ENCODE measurements at regions not wholly inside any gene's neighbourhood (a gene's known extent, or its start where the extent isn't known, plus 50 kb on each side); places are given as distances from the start of the nearest gene placed in this dataset.

DNA sequence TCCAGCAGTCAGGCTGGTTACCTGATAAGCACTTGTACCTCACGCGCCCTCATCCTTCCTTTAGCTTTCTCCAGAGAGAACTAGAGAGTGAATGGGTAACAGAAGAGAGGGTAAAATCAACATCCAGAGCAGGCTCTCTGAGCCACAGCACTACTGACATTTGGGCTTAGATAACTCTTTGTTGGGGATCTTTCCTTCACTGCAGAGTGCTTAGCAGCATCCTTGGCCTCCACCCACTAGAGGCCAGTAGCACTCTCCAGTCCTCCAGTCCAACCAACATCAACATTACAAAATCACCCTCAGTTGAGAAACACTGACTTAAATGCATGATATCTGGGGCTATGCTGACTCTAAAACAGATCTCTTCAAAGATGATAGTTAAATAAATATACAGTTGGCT is 220.7 kb downstream of the TACR3 start:
- Histone ChIP-seq H3K27ac (ENCODE audit: control insufficient read depth, insufficient read depth) (peak overlapping the region; percentile 6; the same call in 1 of the 2 replicates), H4K20me1 (ENCODE audit: control insufficient read depth, insufficient read depth) (no peaks in the 10 kb centered on the region), H3K4me3 (no peak overlapping the region), H2AFZ (ENCODE audit: control insufficient read depth, low read depth, low read length) (no peak overlapping the region), H3K79me2 (ENCODE audit: control insufficient read depth, insufficient read depth, low read length) (no peaks in the 10 kb centered on the region), H3K27me3 (replicated peaks in 1 of 2; ENCODE audit: control insufficient read depth in 2 of 2, insufficient read depth in 2 of 2, low read length in 1 of 2) (no peaks in the 10 kb centered on the region), H3K4me1 (ENCODE audit: control insufficient read depth, insufficient read depth, low read length) (peaks cover 16% of the 10 kb centered on the region), H3K4me2 (ENCODE audit: control insufficient read depth, insufficient read depth) (peak overlapping the region; percentile 66), H3K9me3 (replicated peaks; ENCODE audit: control insufficient read depth, insufficient read depth, low read length) (no peaks in the 10 kb centered on the region; the same call in 2 of the 3 replicates), H3K9ac (ENCODE audit: control insufficient read depth, insufficient read depth, low read length) (no peak overlapping the region), H3K36me3 (ENCODE audit: control insufficient read depth in 2 of 2, insufficient read depth in 2 of 2, low read length in 1 of 2) (no peaks in the 10 kb centered on the region)
- in situ Hi-C loops (cut with MboI), result no loop called here
- SMC1A ChIA-PET (ENCODE audit: uncharacterized antibody, unreplicated experiment), result no interaction called here
- CTCF ChIA-PET, result no interaction called here
- WGBS (ENCODE audit: insufficient coverage, insufficient replicate concordance, low lambda C conversion rate, missing lambda C conversion rate), result 50% methylated on average over 2 of the region's 2 CpGs
- no peak for FAIRE-seq
- DNase-seq (ENCODE audit: low read depth, low spot score), result no peak
- RAD21 ChIA-PET (ENCODE audit: unreplicated experiment), result no interaction called here
- no TSS peak for BruUV-seq (replicated peaks)
- TF ChIP-seq ZSCAN29 (IDR thresholded peaks at IDR 0.05), result no peak
- no peak for TF ChIP-seq FOXK2 (IDR thresholded peaks at IDR 0.05)
- TF ChIP-seq, protein P1, sequence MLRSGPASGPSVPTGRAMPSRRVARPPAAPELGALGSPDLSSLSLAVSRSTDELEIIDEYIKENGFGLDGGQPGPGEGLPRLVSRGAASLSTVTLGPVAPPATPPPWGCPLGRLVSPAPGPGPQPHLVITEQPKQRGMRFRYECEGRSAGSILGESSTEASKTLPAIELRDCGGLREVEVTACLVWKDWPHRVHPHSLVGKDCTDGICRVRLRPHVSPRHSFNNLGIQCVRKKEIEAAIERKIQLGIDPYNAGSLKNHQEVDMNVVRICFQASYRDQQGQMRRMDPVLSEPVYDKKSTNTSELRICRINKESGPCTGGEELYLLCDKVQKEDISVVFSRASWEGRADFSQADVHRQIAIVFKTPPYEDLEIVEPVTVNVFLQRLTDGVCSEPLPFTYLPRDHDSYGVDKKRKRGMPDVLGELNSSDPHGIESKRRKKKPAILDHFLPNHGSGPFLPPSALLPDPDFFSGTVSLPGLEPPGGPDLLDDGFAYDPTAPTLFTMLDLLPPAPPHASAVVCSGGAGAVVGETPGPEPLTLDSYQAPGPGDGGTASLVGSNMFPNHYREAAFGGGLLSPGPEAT (IDR thresholded peaks at IDR 0.05; ENCODE audit: low read depth), result no peak
- 0 out of 2 replicates have a peak, but pooled peaks have one; percentile 19 for TF ChIP-seq RAD21 (IDR thresholded peaks at IDR 0.05; ENCODE audit: insufficient read depth, low read depth, low read length)
- no peak for TF ChIP-seq CBX5 (IDR thresholded peaks at IDR 0.05; ENCODE audit: low read depth)
- TF ChIP-seq SREBF1 (IDR thresholded peaks at IDR 0.05; ENCODE audit: low read length), result no peak
- TF ChIP-seq, protein P2, sequence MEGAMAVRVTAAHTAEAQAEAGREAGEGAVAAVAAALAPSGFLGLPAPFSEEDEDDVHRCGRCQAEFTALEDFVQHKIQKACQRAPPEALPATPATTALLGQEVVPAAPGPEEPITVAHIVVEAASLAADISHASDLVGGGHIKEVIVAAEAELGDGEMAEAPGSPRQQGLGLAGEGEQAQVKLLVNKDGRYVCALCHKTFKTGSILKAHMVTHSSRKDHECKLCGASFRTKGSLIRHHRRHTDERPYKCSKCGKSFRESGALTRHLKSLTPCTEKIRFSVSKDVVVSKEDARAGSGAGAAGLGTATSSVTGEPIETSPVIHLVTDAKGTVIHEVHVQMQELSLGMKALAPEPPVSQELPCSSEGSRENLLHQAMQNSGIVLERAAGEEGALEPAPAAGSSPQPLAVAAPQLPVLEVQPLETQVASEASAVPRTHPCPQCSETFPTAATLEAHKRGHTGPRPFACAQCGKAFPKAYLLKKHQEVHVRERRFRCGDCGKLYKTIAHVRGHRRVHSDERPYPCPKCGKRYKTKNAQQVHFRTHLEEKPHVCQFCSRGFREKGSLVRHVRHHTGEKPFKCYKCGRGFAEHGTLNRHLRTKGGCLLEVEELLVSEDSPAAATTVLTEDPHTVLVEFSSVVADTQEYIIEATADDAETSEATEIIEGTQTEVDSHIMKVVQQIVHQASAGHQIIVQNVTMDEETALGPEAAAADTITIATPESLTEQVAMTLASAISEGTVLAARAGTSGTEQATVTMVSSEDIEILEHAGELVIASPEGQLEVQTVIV (IDR thresholded peaks at IDR 0.05; ENCODE audit: borderline replicate concordance, partially characterized antibody), result no peak
- no peak for TF ChIP-seq YBX1 (IDR thresholded peaks at IDR 0.05)
- TF ChIP-seq, protein P3, sequence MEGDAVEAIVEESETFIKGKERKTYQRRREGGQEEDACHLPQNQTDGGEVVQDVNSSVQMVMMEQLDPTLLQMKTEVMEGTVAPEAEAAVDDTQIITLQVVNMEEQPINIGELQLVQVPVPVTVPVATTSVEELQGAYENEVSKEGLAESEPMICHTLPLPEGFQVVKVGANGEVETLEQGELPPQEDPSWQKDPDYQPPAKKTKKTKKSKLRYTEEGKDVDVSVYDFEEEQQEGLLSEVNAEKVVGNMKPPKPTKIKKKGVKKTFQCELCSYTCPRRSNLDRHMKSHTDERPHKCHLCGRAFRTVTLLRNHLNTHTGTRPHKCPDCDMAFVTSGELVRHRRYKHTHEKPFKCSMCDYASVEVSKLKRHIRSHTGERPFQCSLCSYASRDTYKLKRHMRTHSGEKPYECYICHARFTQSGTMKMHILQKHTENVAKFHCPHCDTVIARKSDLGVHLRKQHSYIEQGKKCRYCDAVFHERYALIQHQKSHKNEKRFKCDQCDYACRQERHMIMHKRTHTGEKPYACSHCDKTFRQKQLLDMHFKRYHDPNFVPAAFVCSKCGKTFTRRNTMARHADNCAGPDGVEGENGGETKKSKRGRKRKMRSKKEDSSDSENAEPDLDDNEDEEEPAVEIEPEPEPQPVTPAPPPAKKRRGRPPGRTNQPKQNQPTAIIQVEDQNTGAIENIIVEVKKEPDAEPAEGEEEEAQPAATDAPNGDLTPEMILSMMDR (IDR thresholded peaks at IDR 0.05 in 2 of 3, conservative IDR thresholded peaks at IDR 0.05 in 1 of 3; ENCODE audit: control insufficient read depth in 2 of 3, extremely low read depth in 1 of 3, insufficient read depth in 1 of 3, low read depth in 3 of 3, low read length in 3 of 3), result 0 out of 6 replicates have a peak, but pooled peaks of 1 of the 3 experiments have one; percentile 18
- no peak for TF ChIP-seq SP1 (IDR thresholded peaks at IDR 0.05; ENCODE audit: low read depth, low read length)
- TF ChIP-seq MXI1 (IDR thresholded peaks at IDR 0.05; ENCODE audit: low read depth, low read length), result no peak
- TF ChIP-seq CREM (IDR thresholded peaks at IDR 0.05; ENCODE audit: low read depth), result no peak
- TF ChIP-seq ASH2L (IDR thresholded peaks at IDR 0.05; ENCODE audit: borderline replicate concordance, low read depth), result no peak
- POLR2A ChIA-PET, result no interaction called here
- intact Hi-C loops (cut with micrococcal nuclease; ENCODE audit: unreplicated experiment), result no loop called here
- ATAC-seq, result peak; percentile 30; the same call in 2 of the 3 replicates

Measured in GM12878 (cell line).